HG03103 (cell line): ENCODE measurements at regions not wholly inside any gene's neighbourhood (a gene's known extent, or its start where the extent isn't known, plus 50 kb on each side); places are given as distances from the start of the nearest gene placed in this dataset.
"Not testable (repeated sequence)": the region's sequence is repeated elsewhere in the genome, so short reads cannot be mapped to it uniquely, and the experiment has no call there.

ENCODE experiments used
- ATAC-seq: cut with Tn5 transposase; IDR thresholded peaks from one replicate; pipeline ENCODE4 v1.9.1; 2021; ENCODE audit warnings: low read depth; ENCODE audit not compliant: unreplicated experiment

GRCh38 chr4:66355328-66355727, 685.0 kb upstream of the EPHA5 start:
- no peak for ATAC-seq

- no peak for ATAC-seq
Measured at GRCh38 chr4:66351761-66352160, 681.5 kb upstream of the EPHA5 start.

- no peak for ATAC-seq
Measured at GRCh38 chr4:66340286-66340893, 670.1 kb upstream of the EPHA5 start.

- no peak for ATAC-seq
Measured at GRCh38 chr4:66339007-66339406, 668.7 kb upstream of the EPHA5 start.

- no peak for ATAC-seq
Measured at GRCh38 chr4:66331761-66332160, 661.5 kb upstream of the EPHA5 start.

GRCh38 chr4:66330125-66330524, 659.8 kb upstream of the EPHA5 start:
- ATAC-seq: no peak

GRCh38 chr4:66328803-66329574, 658.7 kb upstream of the EPHA5 start:
- ATAC-seq: no peak

GRCh38 chr4:66307641-66308438, 637.6 kb upstream of the EPHA5 start:
- ATAC-seq: no peak

- no peak for ATAC-seq
Measured at GRCh38 chr4:66300336-66300934, 630.1 kb upstream of the EPHA5 start.

- ATAC-seq: no peak
Measured at GRCh38 chr4:66298569-66298968, 628.3 kb upstream of the EPHA5 start.

- ATAC-seq: no peak
Measured at GRCh38 chr4:66297703-66298102, 627.4 kb upstream of the EPHA5 start.

- no peak for ATAC-seq
Measured at GRCh38 chr4:66294638-66295037, 624.3 kb upstream of the EPHA5 start.

- ATAC-seq: no peak
Measured at GRCh38 chr4:66284991-66285451, 614.7 kb upstream of the EPHA5 start.

GRCh38 chr4:66279084-66279483, 608.8 kb upstream of the EPHA5 start:
- ATAC-seq: no peak

- ATAC-seq: no peak
Measured at GRCh38 chr4:66275411-66276038, 605.2 kb upstream of the EPHA5 start.

GRCh38 chr4:66273110-66273509, 602.8 kb upstream of the EPHA5 start:
- no peak for ATAC-seq

GRCh38 chr4:66270356-66270755, 600.1 kb upstream of the EPHA5 start:
- ATAC-seq: not testable (repeated sequence)

- not testable (repeated sequence) for ATAC-seq
Measured at GRCh38 chr4:66266554-66266953, 596.3 kb upstream of the EPHA5 start.

- ATAC-seq: no peak
Measured at GRCh38 chr4:66266035-66266434, 595.7 kb upstream of the EPHA5 start.

GRCh38 chr4:66252291-66252690, 582.0 kb upstream of the EPHA5 start:
- ATAC-seq: no peak
